Heart left ventricle (tissue), 16 donors: ENCODE measurements at regions not wholly inside any gene's neighbourhood (a gene's known extent, or its start where the extent isn't known, plus 50 kb on each side); places are given as distances from the start of the nearest gene placed in this dataset.

ENCODE experiments used
- ATAC-seq, 4 donors: fragments of 200-7000 bp; cut with Tn5 transposase; one replicate each; pipeline ENCODE4 v1.9.1; 2020 to 2022; ENCODE audit warnings: moderate library complexity in 4 of 4, mild to moderate bottlenecking in 3 of 4, moderate number of reproducible peaks in 1 of 4
- DNase-seq, 5 donors: peaks; one replicate each; pipeline ENCODE4 v3.0.0-alpha.2; 2020
- H3K27ac ChIP-seq, 12 donors: fragments of 200-600 bp; sonication (generic) in 4 of 12; one replicate each; pipeline versions ENCODE4 v1.5.0 to v1.8.0; 2016 to 2022; ENCODE audit warnings: mild to moderate bottlenecking in 2 of 12
- H3K27me3 ChIP-seq, 9 donors: fragments of 200-600 bp; sonication (generic) in 2 of 9; one replicate each; pipeline versions ENCODE4 v1.5.1 to v1.8.0; 2016 to 2022; ENCODE audit warnings: mild to moderate bottlenecking in 3 of 9
- H3K36me3 ChIP-seq, 9 donors: fragments of 200-600 bp; sonication (generic) in 2 of 9; one replicate each; pipeline versions ENCODE4 v1.5.0 to v1.8.0; 2018 to 2022; ENCODE audit warnings: mild to moderate bottlenecking in 2 of 9
- H3K4me1 ChIP-seq, 12 donors: fragments of 200-600 bp; sonication (generic) in 4 of 12; one replicate each; pipeline versions ENCODE4 v1.5.0 to v1.8.0; 2016 to 2022; ENCODE audit warnings: mild to moderate bottlenecking in 3 of 12
- H3K4me3 ChIP-seq, 12 donors: fragments of 200-600 bp; sonication (generic) in 4 of 12; one replicate each; pipeline versions ENCODE4 v1.5.0 to v1.8.0; 2017 to 2022; ENCODE audit warnings: mild to moderate bottlenecking in 9 of 12, moderate library complexity in 4 of 12
- H3K9me3 ChIP-seq, 12 donors: fragments of 200-600 bp; sonication (generic) in 4 of 12; one replicate each; pipeline versions ENCODE4 v1.5.0 to v1.8.0; 2016 to 2022; ENCODE audit warnings: mild to moderate bottlenecking in 1 of 12
- POLR2A ChIP-seq, 2 donors: fragments of 450-650 bp; IDR thresholded peaks; one replicate each; pipeline ENCODE4 v1.6.1; 2017; ENCODE audit warnings: antibody characterized with exemption in 2 of 2, mild to moderate bottlenecking in 2 of 2, moderate library complexity in 2 of 2
- WGBS, 4 donors: extraction: QIAGEN DNeasy Blood & Tissue Kit in 2 of 4; methylation state at CpG; one replicate each; pipeline versions ENCODE4 v1.1.5 to v1.1.7; 2013 to 2018; 5-methylcytosine and 5-hydroxymethylcytosine counted together
- intact Hi-C, 10 donors: fragments of 100-400 bp; cut with DNase I; formaldehyde crosslinking; loops; one replicate each; pipeline versions ENCODE4 v1.11.1 to v1.14.2; 2022
- TF ChIP-seq, protein P1 (sequence below), 12 donors: fragments of 200-600 bp; sonication (generic) in 4 of 12; IDR thresholded peaks; one replicate each; pipeline versions ENCODE4 v1.5.0 to v1.8.0; 2018 to 2022; ENCODE audit warnings: antibody characterized with exemption in 12 of 12, mild to moderate bottlenecking in 5 of 12
- donor health status: ischemic (EF 13 %, LVEDD 7.1; RV severe dilation, severe dysfunction).
- donor health status: healthy with polysubstance abuse.
- donor health status: DM: no; HTN: yes; CAD: no.
- donor health status: DM: no; HTN: no; CAD: no.
- donor health status: ischemic (EF 25% LVEDD 6.9; RV normal size, moderate dysfunction).
- donor health status: ischemic (EF 25% LVEDD 5.7; RV mildly dilated, moderate dysfunction).
- donor health status: healthy.
- donor health status: DM: yes; HTN: yes; CAD: no.
- donor health status: ischemic (EF 35%, LVEDD 5.7; RV mildly dilated, moderate dysfunction).
- donor health status: nonischemic (EF 11% LVEDD 7.7; RV severe dilation, severe dysfunction).
- donor health status: DM: yes; HTN: yes; CAD: no.
- donor health status: PGD.
- donor health status: ischemic (EF 29% LVEDD 5.4; RV normal size, mild dysfunction).
- donor health status: nonischemic (EF 23%, LVEDD 6.1; RV moderate dilation, normal function).

GRCh38 chr6:27081188-27081587 is 166.3 kb upstream of the PRSS16 start:
- Histone ChIP-seq H3K27ac (no peak overlapping the region), H3K9me3 (no peaks in the 10 kb centered on the region), H3K36me3 (no peaks in the 10 kb centered on the region), H3K4me1 (peaks cover 0 to 4% (median 0%) of the 10 kb centered on the region in 12 donors), H3K27me3 (peaks cover 0 to 67% (median 17%) of the 10 kb centered on the region in 9 donors), H3K4me3 (no peak overlapping the region)
- DNase-seq (no peak), ATAC-seq (no peak)
- TF ChIP-seq POLR2A (IDR thresholded peaks at IDR 0.05), result no peak
- TF ChIP-seq, protein P1, sequence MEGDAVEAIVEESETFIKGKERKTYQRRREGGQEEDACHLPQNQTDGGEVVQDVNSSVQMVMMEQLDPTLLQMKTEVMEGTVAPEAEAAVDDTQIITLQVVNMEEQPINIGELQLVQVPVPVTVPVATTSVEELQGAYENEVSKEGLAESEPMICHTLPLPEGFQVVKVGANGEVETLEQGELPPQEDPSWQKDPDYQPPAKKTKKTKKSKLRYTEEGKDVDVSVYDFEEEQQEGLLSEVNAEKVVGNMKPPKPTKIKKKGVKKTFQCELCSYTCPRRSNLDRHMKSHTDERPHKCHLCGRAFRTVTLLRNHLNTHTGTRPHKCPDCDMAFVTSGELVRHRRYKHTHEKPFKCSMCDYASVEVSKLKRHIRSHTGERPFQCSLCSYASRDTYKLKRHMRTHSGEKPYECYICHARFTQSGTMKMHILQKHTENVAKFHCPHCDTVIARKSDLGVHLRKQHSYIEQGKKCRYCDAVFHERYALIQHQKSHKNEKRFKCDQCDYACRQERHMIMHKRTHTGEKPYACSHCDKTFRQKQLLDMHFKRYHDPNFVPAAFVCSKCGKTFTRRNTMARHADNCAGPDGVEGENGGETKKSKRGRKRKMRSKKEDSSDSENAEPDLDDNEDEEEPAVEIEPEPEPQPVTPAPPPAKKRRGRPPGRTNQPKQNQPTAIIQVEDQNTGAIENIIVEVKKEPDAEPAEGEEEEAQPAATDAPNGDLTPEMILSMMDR (IDR thresholded peaks at IDR 0.05), result no peak
- intact Hi-C loops, result loop anchor here in 1 of 10 donors (5.0 kb wide), 1 partner anchor 474 kb away; no protein-coding TSS in a partner anchor

DNA sequence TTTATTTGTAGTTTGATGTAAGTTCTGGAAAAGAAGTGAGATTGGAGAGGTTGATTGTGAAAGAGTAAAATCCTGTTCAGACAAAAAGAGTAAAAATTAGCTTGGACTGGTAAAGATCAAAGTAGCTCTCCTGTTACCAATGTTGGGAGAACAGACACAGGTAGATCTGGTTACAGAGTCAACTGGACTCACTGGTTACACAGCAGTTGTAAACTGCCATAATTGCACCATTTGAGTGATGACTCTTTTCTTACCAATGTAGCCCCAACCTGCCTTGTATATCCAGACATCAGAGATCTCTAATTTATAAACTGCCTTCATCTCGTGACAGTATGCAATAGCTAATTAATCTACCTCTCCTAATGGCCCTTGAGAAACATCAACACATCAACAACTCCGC is 165.6 kb upstream of the PRSS16 start:
- Histone ChIP-seq H3K27ac (no peak overlapping the region), H3K27me3 (peaks cover 0 to 66% (median 17%) of the 10 kb centered on the region in 9 donors), H3K36me3 (no peaks in the 10 kb centered on the region), H3K9me3 (no peaks in the 10 kb centered on the region), H3K4me1 (peaks cover 0 to 4% (median 0%) of the 10 kb centered on the region in 12 donors), H3K4me3 (no peak overlapping the region)
- intact Hi-C loops, result loop anchor here in 1 of 10 donors (5.0 kb wide), 1 partner anchor 475 kb away; no protein-coding TSS in a partner anchor
- WGBS, 4 donors, result 36 to 49% (median 44%) methylated on average over 2 of the region's 2 CpGs
- no peak for ATAC-seq
- no peak for DNase-seq
- TF ChIP-seq, protein P1 (IDR thresholded peaks at IDR 0.05), result no peak
- TF ChIP-seq POLR2A (IDR thresholded peaks at IDR 0.05), result no peak

DNA sequence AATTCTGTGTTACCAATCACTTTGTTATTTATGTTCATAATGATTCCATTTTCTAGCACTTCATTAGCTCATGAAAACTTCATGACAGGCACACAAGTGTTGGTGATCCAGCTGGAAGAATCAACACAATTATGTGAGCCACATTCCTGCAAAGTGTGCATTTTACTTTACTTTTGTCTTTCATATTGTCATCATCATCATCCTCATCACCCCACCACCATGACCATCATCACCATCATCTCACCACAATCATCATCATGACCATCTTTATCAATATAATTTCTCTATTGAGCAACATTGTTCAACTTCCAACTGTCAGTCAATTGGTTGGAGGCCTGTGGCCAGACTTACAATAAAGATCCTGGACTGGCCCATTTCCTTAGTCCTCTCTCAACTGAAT is 159.4 kb upstream of the PRSS16 start:
- Histone ChIP-seq H3K4me3 (no peak overlapping the region), H3K27me3 (peaks cover 8 to 67% (median 27%) of the 10 kb centered on the region in 9 donors), H3K36me3 (no peaks in the 10 kb centered on the region), H3K27ac (no peak overlapping the region), H3K9me3 (no peaks in the 10 kb centered on the region), H3K4me1 (peaks cover 0 to 5% (median 0%) of the 10 kb centered on the region in 12 donors)
- no peak for ATAC-seq
- intact Hi-C loops, result no loop called here
- no peak for TF ChIP-seq POLR2A (IDR thresholded peaks at IDR 0.05)
- TF ChIP-seq, protein P1 (IDR thresholded peaks at IDR 0.05), result no peak
- DNase-seq, result no peak

DNA sequence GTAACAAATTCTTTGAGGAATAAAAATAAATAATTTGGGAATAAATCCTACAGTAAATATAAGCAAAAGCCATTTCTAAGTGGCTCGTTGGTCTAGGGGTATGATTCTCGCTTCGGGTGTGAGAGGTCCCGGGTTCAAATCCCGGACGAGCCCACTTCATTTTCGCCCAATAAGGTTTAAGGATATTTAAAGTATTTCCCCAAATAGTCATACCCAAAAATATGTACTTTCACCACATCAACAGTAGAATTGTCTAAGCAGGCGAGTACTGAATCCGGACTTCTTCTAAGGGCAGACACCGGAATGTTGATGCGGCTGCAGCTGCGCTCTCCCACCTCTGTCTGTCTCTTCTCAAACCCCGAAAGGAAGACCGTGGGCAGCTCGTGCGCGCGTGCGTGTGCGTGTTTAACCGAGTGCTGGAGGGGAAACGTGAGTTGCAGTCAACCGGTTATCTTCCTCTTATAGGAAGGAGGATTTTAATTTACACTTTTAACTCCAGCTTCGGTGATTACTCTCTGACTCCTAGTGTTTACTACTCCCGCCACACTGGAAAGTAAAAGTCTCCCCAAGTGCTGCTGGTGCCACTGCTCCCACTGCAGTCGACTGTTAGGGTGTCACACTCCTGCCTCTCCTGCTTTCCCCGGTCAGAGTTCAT is 155.7 kb upstream of the PRSS16 start:
- intact Hi-C loops, result no loop called here
- H3K4me3 ChIP-seq, result peak overlapping the region in 8 of 12 donors; percentile 2 to 34 (median 15)
- WGBS, 4 donors, result 1 to 3% (median 2%) methylated on average over 24 to 27 of the region's 27 CpGs
- ATAC-seq, result no peak
- no peaks in the 10 kb centered on the region for H3K36me3 ChIP-seq
- H3K27me3 ChIP-seq, result peaks cover 6 to 80% (median 30%) of the 10 kb centered on the region in 9 donors
- no peak for DNase-seq
- no peak overlapping the region for H3K27ac ChIP-seq
- H3K9me3 ChIP-seq, result no peaks in the 10 kb centered on the region
- H3K4me1 ChIP-seq, result peaks cover 0 to 8% (median 0%) of the 10 kb centered on the region in 12 donors
- TF ChIP-seq POLR2A (IDR thresholded peaks at IDR 0.05), result no peak

DNA sequence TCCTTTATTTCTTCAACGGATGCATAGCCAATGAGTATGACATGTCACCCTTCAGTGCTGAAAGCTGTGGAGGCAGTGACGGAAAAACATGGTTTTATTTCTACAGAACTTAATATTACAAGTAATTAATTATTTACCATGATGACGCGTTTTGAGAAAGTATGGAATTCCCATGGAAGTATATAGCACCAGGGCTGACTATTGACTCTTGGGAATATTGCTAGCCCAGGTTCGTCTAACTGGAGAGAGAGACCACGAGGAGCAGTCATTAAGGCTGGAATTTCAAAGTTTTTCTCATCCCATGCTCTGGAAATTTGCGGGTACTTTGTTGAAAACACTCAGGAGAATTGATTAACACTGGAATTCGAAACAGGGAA is 155.2 kb upstream of the PRSS16 start:
- TF ChIP-seq POLR2A (IDR thresholded peaks at IDR 0.05), result no peak
- Histone ChIP-seq H3K27me3 (peaks cover 6 to 81% (median 35%) of the 10 kb centered on the region in 9 donors), H3K4me1 (peaks cover 0 to 11% (median 0%) of the 10 kb centered on the region in 12 donors), H3K9me3 (no peaks in the 10 kb centered on the region), H3K36me3 (no peaks in the 10 kb centered on the region), H3K27ac (no peak overlapping the region), H3K4me3 (peak overlapping the region in 5 of 12 donors; percentile 2 to 34 (median 25))
- ATAC-seq (no peak), DNase-seq (no peak)
- intact Hi-C loops, result no loop called here
- WGBS, 4 donors, result 25 to 44% (median 34%) methylated on average over 8 of the region's 8 CpGs
